ENCODE measurements at regions not wholly inside any gene's neighbourhood (a gene's known extent, or its start where the extent isn't known, plus 50 kb on each side); places are given as distances from the start of the nearest gene placed in this dataset.

DNA sequence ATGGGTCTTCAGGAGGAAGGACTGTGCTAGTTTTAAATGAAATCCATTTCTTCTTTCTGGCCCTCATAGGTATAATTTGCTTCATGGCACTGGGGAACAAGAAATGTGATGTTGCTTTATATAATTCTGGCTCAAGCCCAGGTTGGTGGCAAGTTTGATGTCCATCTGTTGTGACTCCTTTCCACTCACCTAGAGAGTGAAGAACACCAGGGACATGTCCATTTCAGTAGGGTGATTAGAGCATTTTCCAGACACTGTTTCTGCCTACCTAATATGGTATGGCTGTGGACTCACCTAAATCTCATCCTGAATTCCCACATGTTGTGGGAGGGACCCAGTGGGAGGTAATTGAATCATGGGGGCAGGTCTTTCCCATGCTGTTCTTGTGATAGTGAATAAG lies 278.1 kb downstream of the LMX1A start:
- intact Hi-C loops (cut with micrococcal nuclease) = no loop called here
- no peak overlapping the region for H3K9ac ChIP-seq (ENCODE audit: insufficient read depth in 1 of 2, low read depth in 2 of 2, low read length in 2 of 2)
- H3K27me3 ChIP-seq (ENCODE audit: control insufficient read depth in 2 of 2, insufficient read depth in 2 of 2, low read length in 2 of 2) = no peaks in the 10 kb centered on the region
- H3K9me3 ChIP-seq (replicated peaks; ENCODE audit: control insufficient read depth, insufficient read depth, low read depth, low read length) = no peaks in the 10 kb centered on the region
- no peaks in the 10 kb centered on the region for H3K9me1 ChIP-seq (ENCODE audit: control insufficient read depth, insufficient read depth, low read length)
- H3K79me2 ChIP-seq (ENCODE audit: control insufficient read depth, insufficient read depth, low read length) = no peaks in the 10 kb centered on the region
- ATAC-seq (no peak), DNase-seq (ENCODE audit: extremely low read depth in 1 of 4, low spot score in 3 of 4) (no peak), FAIRE-seq (no peak)
- TF ChIP-seq XRCC3 (IDR thresholded peaks at IDR 0.05) (no peak), STAT5A (IDR thresholded peaks at IDR 0.05; ENCODE audit: borderline replicate concordance, low read length) (no peak), ASH1L (IDR thresholded peaks at IDR 0.05; ENCODE audit: borderline replicate concordance, low read depth, partially characterized antibody) (no peak), FIP1L1 (IDR thresholded peaks at IDR 0.05; ENCODE audit: low read depth, low read length, poor library complexity, severe bottlenecking) (no peak), PTBP1 (IDR thresholded peaks at IDR 0.05; ENCODE audit: low read depth, low read length) (no peak), CSDE1 (IDR thresholded peaks at IDR 0.05) (no peak), CREM (IDR thresholded peaks at IDR 0.05; ENCODE audit: low read depth) (no peak), ZNF583 (CRISPR knock-in tag; IDR thresholded peaks at IDR 0.05) (no peak), U2AF1 (optimal IDR thresholded peaks at IDR 0.05; ENCODE audit: low read depth, low read length) (no peak), DMBX1 (CRISPR knock-in tag; IDR thresholded peaks at IDR 0.05; ENCODE audit: borderline replicate concordance) (no peak), RUNX1 (IDR thresholded peaks at IDR 0.05; ENCODE audit: low read depth) (no peak), NFIC (IDR thresholded peaks at IDR 0.05) (no peak), SMARCA4 (IDR thresholded peaks at IDR 0.05) (no peak)
- no peaks in the 10 kb centered on the region for H3K36me3 ChIP-seq (ENCODE audit: control insufficient read depth, insufficient read depth, low read length)
- no peaks in the 10 kb centered on the region for H4K20me1 ChIP-seq (replicated peaks; ENCODE audit: control insufficient read depth, insufficient read depth, low read length)
- ChIA-PET POLR2A (interaction anchor here (0.7 kb wide), 1 partner anchor 48 kb away, joined by 3 read pairs; no protein-coding TSS in a partner anchor), CTCF (ENCODE audit: low intra/inter-chr PET ratio) (no interaction called here)
- no peak overlapping the region for H3K4me3 ChIP-seq
- H3K4me2 ChIP-seq (ENCODE audit: insufficient read depth, low read length) = no peak overlapping the region
- in situ Hi-C loops (cut with MboI) = no loop called here
- no TSS peak for BruUV-seq (replicated peaks)
- no peak overlapping the region for H3K27ac ChIP-seq (ENCODE audit: extremely low read depth, low read depth, low read length)
- no peaks in the 10 kb centered on the region for H3K4me1 ChIP-seq (replicated peaks in 1 of 2; ENCODE audit: control insufficient read depth in 2 of 2, insufficient read depth in 2 of 2, low read length in 2 of 2)
- no peak overlapping the region for H2AFZ ChIP-seq (ENCODE audit: low read depth, low read length)
